ENCODE measurements at regions not wholly inside any gene's neighbourhood (a gene's known extent, or its start where the extent isn't known, plus 50 kb on each side); places are given as distances from the start of the nearest gene placed in this dataset.

- Histone ChIP-seq H2AFZ (ENCODE audit: low read length) (no peak overlapping the region), H4K20me1 (ENCODE audit: insufficient read depth, low read length) (no peaks in the 10 kb centered on the region), H3K4me1 (ENCODE audit: low read length) (no peaks in the 10 kb centered on the region), H3K9me2 (replicated peaks; ENCODE audit: insufficient read depth, low read length) (no peaks in the 10 kb centered on the region), H3F3A (ENCODE audit: insufficient read depth, low read length) (no peaks in the 10 kb centered on the region), H3K79me2 (ENCODE audit: low read length) (no peaks in the 10 kb centered on the region), H3K36me3 (replicated peaks; ENCODE audit: insufficient read depth, low read length) (no peaks in the 10 kb centered on the region), H3K9me3 (replicated peaks; ENCODE audit: insufficient read depth, low read length) (no peaks in the 10 kb centered on the region), H3K4me2 (ENCODE audit: low read depth, low read length) (no peak overlapping the region), H3K9ac (ENCODE audit: low read length) (no peak overlapping the region), H3K27me3 (replicated peaks; ENCODE audit: insufficient read depth, low read length) (no peaks in the 10 kb centered on the region), H3K4me3 (ENCODE audit: low read length) (no peak overlapping the region), H3K27ac (ENCODE audit: low read length) (no peak overlapping the region)
- TF ChIP-seq CTCF (IDR thresholded peaks at IDR 0.05; ENCODE audit: low read length) = no peak
- TF ChIP-seq EZH2phosphoT487 (IDR thresholded peaks at IDR 0.05; ENCODE audit: low read length) = no peak
- no peak for TF ChIP-seq EZH2 (optimal IDR thresholded peaks at IDR 0.05; ENCODE audit: low read depth, low read length)
- DNase-seq = no peak
Measured at GRCh38 chr9:78919701-78920100, 622.8 kb downstream of the PSAT1 start.

DNA sequence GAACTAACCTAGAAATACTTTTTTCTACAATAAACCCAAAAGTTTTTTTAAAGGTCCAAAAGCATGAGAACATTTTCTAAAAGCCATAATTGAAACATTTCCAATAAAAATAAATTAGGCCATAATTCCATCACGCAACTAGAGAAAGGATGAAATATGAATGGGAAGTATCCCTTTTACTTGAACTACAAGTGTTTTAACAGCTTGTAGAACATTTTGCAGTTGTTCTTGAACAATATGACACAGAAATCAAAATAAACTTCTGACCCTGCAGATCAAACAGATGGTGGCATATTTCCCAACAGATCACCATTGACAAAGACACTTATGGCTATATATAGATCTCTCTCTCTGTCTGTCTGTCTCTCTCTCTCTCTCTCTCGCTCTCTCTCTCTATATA is 624.4 kb downstream of the PSAT1 start:
- H3K27me3 ChIP-seq (replicated peaks; ENCODE audit: insufficient read depth, low read length) = no peaks in the 10 kb centered on the region
- H2AFZ ChIP-seq (ENCODE audit: low read length) = no peak overlapping the region
- H3K4me3 ChIP-seq (ENCODE audit: low read length) = no peak overlapping the region
- no peaks in the 10 kb centered on the region for H3K36me3 ChIP-seq (replicated peaks; ENCODE audit: insufficient read depth, low read length)
- H3K4me2 ChIP-seq (ENCODE audit: low read depth, low read length) = no peak overlapping the region
- no peaks in the 10 kb centered on the region for H3K79me2 ChIP-seq (ENCODE audit: low read length)
- no peak for DNase-seq
- no peaks in the 10 kb centered on the region for H3K9me2 ChIP-seq (replicated peaks; ENCODE audit: insufficient read depth, low read length)
- H3K9me3 ChIP-seq (replicated peaks; ENCODE audit: insufficient read depth, low read length) = no peaks in the 10 kb centered on the region
- no peak overlapping the region for H3K9ac ChIP-seq (ENCODE audit: low read length)
- no peaks in the 10 kb centered on the region for H3K4me1 ChIP-seq (ENCODE audit: low read length)
- H3F3A ChIP-seq (ENCODE audit: insufficient read depth, low read length) = no peaks in the 10 kb centered on the region
- H4K20me1 ChIP-seq (ENCODE audit: insufficient read depth, low read length) = no peaks in the 10 kb centered on the region
- no peak overlapping the region for H3K27ac ChIP-seq (ENCODE audit: low read length)
- TF ChIP-seq EZH2phosphoT487 (IDR thresholded peaks at IDR 0.05; ENCODE audit: low read length) (no peak), CTCF (IDR thresholded peaks at IDR 0.05; ENCODE audit: low read length) (no peak), EZH2 (optimal IDR thresholded peaks at IDR 0.05; ENCODE audit: low read depth, low read length) (no peak)

GRCh38 chr9:78923966-78924659 is 627.2 kb downstream of the PSAT1 start:
- no peaks in the 10 kb centered on the region for H3K36me3 ChIP-seq (replicated peaks; ENCODE audit: insufficient read depth, low read length)
- no peak overlapping the region for H3K4me3 ChIP-seq (ENCODE audit: low read length)
- no peak for TF ChIP-seq CTCF (IDR thresholded peaks at IDR 0.05; ENCODE audit: low read length)
- TF ChIP-seq EZH2phosphoT487 (IDR thresholded peaks at IDR 0.05; ENCODE audit: low read length) = no peak
- TF ChIP-seq EZH2 (optimal IDR thresholded peaks at IDR 0.05; ENCODE audit: low read depth, low read length) = no peak
- H3K4me1 ChIP-seq (ENCODE audit: low read length) = no peaks in the 10 kb centered on the region
- no peaks in the 10 kb centered on the region for H3F3A ChIP-seq (ENCODE audit: insufficient read depth, low read length)
- H3K27me3 ChIP-seq (replicated peaks; ENCODE audit: insufficient read depth, low read length) = no peaks in the 10 kb centered on the region
- H3K9ac ChIP-seq (ENCODE audit: low read length) = no peak overlapping the region
- no peaks in the 10 kb centered on the region for H3K9me2 ChIP-seq (replicated peaks; ENCODE audit: insufficient read depth, low read length)
- H2AFZ ChIP-seq (ENCODE audit: low read length) = no peak overlapping the region
- no peak overlapping the region for H3K4me2 ChIP-seq (ENCODE audit: low read depth, low read length)
- H4K20me1 ChIP-seq (ENCODE audit: insufficient read depth, low read length) = no peaks in the 10 kb centered on the region
- H3K27ac ChIP-seq (ENCODE audit: low read length) = no peak overlapping the region
- H3K9me3 ChIP-seq (replicated peaks; ENCODE audit: insufficient read depth, low read length) = no peaks in the 10 kb centered on the region
- DNase-seq = no peak
- no peaks in the 10 kb centered on the region for H3K79me2 ChIP-seq (ENCODE audit: low read length)
